ENCODE measurements at regions not wholly inside any gene's neighbourhood (a gene's known extent, or its start where the extent isn't known, plus 50 kb on each side); places are given as distances from the start of the nearest gene placed in this dataset.

DNA sequence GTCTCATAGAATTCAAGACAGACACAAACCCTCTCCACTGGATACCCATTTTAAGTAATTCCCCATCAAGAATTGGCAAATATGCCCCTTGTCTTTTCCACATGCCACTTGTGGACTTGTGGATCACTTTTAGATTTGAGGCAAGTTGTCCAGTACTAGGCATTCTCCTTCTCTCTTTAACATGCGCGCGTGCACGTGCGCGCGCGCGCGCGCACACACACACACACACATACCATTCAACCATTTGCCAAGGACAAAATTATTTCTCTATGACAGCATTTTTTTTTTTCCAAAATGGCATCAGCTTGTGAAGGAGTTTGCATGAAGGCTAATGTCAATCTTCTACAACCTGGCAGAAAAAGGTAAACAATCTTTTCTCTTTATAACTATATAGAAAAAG lies 1325.7 kb upstream of the IGFBP7 start:
- TF ChIP-seq, protein P1, sequence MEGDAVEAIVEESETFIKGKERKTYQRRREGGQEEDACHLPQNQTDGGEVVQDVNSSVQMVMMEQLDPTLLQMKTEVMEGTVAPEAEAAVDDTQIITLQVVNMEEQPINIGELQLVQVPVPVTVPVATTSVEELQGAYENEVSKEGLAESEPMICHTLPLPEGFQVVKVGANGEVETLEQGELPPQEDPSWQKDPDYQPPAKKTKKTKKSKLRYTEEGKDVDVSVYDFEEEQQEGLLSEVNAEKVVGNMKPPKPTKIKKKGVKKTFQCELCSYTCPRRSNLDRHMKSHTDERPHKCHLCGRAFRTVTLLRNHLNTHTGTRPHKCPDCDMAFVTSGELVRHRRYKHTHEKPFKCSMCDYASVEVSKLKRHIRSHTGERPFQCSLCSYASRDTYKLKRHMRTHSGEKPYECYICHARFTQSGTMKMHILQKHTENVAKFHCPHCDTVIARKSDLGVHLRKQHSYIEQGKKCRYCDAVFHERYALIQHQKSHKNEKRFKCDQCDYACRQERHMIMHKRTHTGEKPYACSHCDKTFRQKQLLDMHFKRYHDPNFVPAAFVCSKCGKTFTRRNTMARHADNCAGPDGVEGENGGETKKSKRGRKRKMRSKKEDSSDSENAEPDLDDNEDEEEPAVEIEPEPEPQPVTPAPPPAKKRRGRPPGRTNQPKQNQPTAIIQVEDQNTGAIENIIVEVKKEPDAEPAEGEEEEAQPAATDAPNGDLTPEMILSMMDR (IDR thresholded peaks at IDR 0.05), result no peak
- no peak for TF ChIP-seq POLR2A (IDR thresholded peaks at IDR 0.05)

Data from heart left ventricle (tissue), 13 donors.